ENCODE measurements at regions not wholly inside any gene's neighbourhood (a gene's known extent, or its start where the extent isn't known, plus 50 kb on each side); places are given as distances from the start of the nearest gene placed in this dataset.

DNA sequence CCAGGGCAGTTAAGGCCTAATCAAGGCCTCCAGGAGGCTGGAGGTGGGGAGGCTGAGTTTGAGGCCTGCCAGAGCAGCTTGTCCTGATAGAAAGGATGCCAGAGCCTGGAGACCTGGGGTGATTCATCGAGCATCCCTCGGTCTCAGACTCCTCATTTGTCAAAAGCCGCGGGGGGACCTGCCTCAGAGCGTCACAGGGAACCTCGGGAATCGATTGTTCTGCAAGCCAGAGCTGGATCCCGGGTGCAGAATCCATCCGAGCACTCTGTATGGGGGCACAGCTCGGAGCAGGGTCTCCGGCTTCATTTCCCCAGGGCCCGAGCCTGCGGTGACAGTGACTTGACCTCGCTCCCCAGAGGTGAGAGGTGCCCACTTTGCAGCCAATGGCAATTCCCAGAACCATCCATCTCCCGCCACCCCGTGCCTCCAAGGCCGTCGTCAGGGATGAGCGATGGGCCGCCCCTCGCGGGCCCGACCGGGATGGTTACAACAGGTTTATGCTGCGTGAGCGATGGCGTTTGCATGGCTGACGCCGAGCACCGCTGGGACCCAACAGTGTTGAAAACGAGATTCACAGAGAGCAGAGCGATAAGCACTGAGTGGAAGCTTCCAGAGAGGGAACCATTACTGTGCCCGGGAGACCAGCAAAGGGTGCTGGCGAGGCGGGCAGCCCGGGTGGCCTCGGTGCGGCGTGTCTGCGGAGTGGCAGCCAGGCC, 117.1 kb upstream of the GSE1 start:
- H3K27ac ChIP-seq: no peak overlapping the region
- no peak for DNase-seq (ENCODE audit: low spot score)
- H3K9me3 ChIP-seq (ENCODE audit: low read depth): no peaks in the 10 kb centered on the region
- no peak overlapping the region for H2AFZ ChIP-seq
- H3K4me2 ChIP-seq: no peak overlapping the region
- H3K27me3 ChIP-seq: no peaks in the 10 kb centered on the region
- H3K4me3 ChIP-seq: no peak overlapping the region
- no peaks in the 10 kb centered on the region for H3K36me3 ChIP-seq (replicated peaks; ENCODE audit: insufficient read depth, low read depth)
- peaks cover 17% of the 10 kb centered on the region for H3K4me1 ChIP-seq (ENCODE audit: insufficient read depth)
- H3K79me2 ChIP-seq: peaks cover 5% of the 10 kb centered on the region
- H4K20me1 ChIP-seq (ENCODE audit: insufficient read depth, poor library complexity, severe bottlenecking): peaks cover 2% of the 10 kb centered on the region
- no peak for TF ChIP-seq CTCF (IDR thresholded peaks at IDR 0.05; ENCODE audit: poor library complexity)
- no peak for TF ChIP-seq EZH2phosphoT487 (IDR thresholded peaks at IDR 0.05; ENCODE audit: low read depth, severe bottlenecking, unreplicated experiment)
- TF ChIP-seq EZH2 (IDR thresholded peaks at IDR 0.05; ENCODE audit: borderline replicate concordance): no peak
- WGBS (ENCODE audit: low lambda C conversion rate, missing lambda C conversion rate): 95% methylated on average over 40 of the region's 40 CpGs
- H3K9me2 ChIP-seq (replicated peaks; ENCODE audit: insufficient read depth): no peaks in the 10 kb centered on the region

DNA sequence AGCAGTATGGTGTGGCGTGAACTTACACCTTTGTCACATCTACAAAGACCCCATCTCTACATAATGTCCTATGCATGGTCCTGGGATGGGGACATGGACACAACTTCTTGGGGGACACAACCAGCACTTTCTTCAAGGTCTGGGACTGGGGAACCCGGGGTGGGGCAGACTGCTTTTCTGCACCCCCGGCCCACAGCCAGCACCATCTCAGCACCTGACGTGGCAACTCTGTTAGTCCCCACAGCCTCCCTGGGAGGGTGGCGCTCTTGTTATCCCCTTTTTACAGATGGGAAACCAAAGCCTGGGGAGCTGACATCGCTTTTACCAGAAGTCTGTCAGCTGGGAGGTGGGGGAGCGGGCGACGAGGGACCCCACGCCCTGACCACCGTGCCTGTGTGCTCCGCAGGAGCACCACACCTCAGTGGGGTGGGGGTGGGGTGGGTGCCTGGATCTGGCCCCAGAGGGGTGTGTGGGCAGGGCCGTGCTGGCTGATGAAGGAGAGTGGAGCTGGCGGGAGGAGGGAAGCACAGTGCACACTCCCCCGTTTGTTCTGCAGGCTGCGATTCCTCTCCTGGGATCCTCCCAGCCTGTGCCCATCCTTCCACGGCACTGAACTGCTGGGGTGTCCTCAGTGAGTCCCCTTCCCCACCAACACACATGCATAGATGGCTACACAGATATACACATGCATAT, 115.4 kb upstream of the GSE1 start:
- WGBS (ENCODE audit: low lambda C conversion rate, missing lambda C conversion rate): 89% methylated on average over 13 of the region's 17 CpGs
- H3K79me2 ChIP-seq: peaks cover 5% of the 10 kb centered on the region
- no peaks in the 10 kb centered on the region for H3K4me1 ChIP-seq (ENCODE audit: insufficient read depth)
- no peaks in the 10 kb centered on the region for H3K9me3 ChIP-seq (ENCODE audit: low read depth)
- H2AFZ ChIP-seq: no peak overlapping the region
- no peak overlapping the region for H3K4me2 ChIP-seq
- DNase-seq (ENCODE audit: low spot score): no peak
- no peak for TF ChIP-seq EZH2phosphoT487 (IDR thresholded peaks at IDR 0.05; ENCODE audit: low read depth, severe bottlenecking, unreplicated experiment)
- TF ChIP-seq CTCF (IDR thresholded peaks at IDR 0.05; ENCODE audit: poor library complexity): no peak
- no peak for TF ChIP-seq EZH2 (IDR thresholded peaks at IDR 0.05; ENCODE audit: borderline replicate concordance)
- H3K4me3 ChIP-seq: no peak overlapping the region
- no peaks in the 10 kb centered on the region for H3K9me2 ChIP-seq (replicated peaks; ENCODE audit: insufficient read depth)
- peaks cover 2% of the 10 kb centered on the region for H4K20me1 ChIP-seq (ENCODE audit: insufficient read depth, poor library complexity, severe bottlenecking)
- H3K27ac ChIP-seq: no peak overlapping the region
- H3K36me3 ChIP-seq (replicated peaks; ENCODE audit: insufficient read depth, low read depth): no peaks in the 10 kb centered on the region
- no peaks in the 10 kb centered on the region for H3K27me3 ChIP-seq

GRCh38 chr16:85498607-85499006, 114.5 kb upstream of the GSE1 start:
- Histone ChIP-seq H2AFZ (no peak overlapping the region), H3K79me2 (peaks cover 2% of the 10 kb centered on the region), H4K20me1 (ENCODE audit: insufficient read depth, poor library complexity, severe bottlenecking) (peaks cover 2% of the 10 kb centered on the region), H3K4me2 (no peak overlapping the region), H3K4me1 (ENCODE audit: insufficient read depth) (no peaks in the 10 kb centered on the region), H3K27me3 (no peaks in the 10 kb centered on the region), H3K4me3 (no peak overlapping the region), H3K36me3 (replicated peaks; ENCODE audit: insufficient read depth, low read depth) (no peaks in the 10 kb centered on the region), H3K9me3 (ENCODE audit: low read depth) (no peaks in the 10 kb centered on the region), H3K9me2 (replicated peaks; ENCODE audit: insufficient read depth) (no peaks in the 10 kb centered on the region), H3K27ac (no peak overlapping the region)
- no peak for DNase-seq (ENCODE audit: low spot score)
- WGBS (ENCODE audit: low lambda C conversion rate, missing lambda C conversion rate): 97% methylated on average over 8 of the region's 8 CpGs
- TF ChIP-seq EZH2phosphoT487 (IDR thresholded peaks at IDR 0.05; ENCODE audit: low read depth, severe bottlenecking, unreplicated experiment): no peak
- TF ChIP-seq EZH2 (IDR thresholded peaks at IDR 0.05; ENCODE audit: borderline replicate concordance): no peak
- TF ChIP-seq CTCF (IDR thresholded peaks at IDR 0.05; ENCODE audit: poor library complexity): no peak

Data from hepatocyte (in vitro differentiated cells).